ENCODE measurements at regions not wholly inside any gene's neighbourhood (a gene's known extent, or its start where the extent isn't known, plus 50 kb on each side); places are given as distances from the start of the nearest gene placed in this dataset.

DNA sequence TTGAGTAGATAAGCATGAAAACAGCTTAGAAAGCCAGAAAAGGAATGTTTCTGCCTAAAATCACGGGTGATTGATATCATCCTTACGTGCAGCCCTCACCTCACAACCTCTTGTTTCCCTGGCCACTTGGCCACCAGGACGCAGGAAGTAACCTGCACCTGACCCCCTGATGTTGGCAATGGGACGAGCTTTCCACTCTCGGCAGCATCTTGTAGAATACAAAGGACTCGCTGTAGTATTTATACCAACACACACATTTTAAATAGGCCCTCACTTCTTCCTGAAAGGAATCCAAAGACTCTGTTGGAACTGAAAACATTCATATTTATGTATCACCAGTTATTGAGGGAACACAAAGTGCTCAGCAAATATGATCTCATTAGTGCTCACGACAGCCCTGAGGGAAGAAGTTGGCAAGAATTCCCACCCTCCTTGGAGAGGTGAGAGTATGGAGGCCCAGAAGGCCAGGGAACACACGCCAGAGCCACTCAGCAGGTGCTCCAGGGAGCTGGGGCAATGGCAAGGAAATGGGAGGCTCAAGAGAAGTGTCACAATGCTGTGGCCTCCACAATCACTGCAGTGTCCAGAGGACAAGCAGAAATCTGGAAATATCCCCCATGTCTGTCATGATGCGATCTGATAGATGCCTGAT, 103.3 kb upstream of the KIT start:
- WGBS, result 72% methylated on average over 9 of the region's 9 CpGs
- Histone ChIP-seq H3K27me3 (no peaks in the 10 kb centered on the region), H3K4me1 (no peaks in the 10 kb centered on the region), H3K27ac (replicated peaks in 1 of 4) (no peak overlapping the region), H3K36me3 (no peaks in the 10 kb centered on the region), H3K4me3 (no peak overlapping the region), H3K9me3 (no peaks in the 10 kb centered on the region)
- TF ChIP-seq EP300 (IDR thresholded peaks at IDR 0.05) (no peak), POLR2A (IDR thresholded peaks at IDR 0.05; ENCODE audit: low read depth) (no peak), POLR2AphosphoS5 (IDR thresholded peaks at IDR 0.05) (no peak)
- TF ChIP-seq, protein P1, sequence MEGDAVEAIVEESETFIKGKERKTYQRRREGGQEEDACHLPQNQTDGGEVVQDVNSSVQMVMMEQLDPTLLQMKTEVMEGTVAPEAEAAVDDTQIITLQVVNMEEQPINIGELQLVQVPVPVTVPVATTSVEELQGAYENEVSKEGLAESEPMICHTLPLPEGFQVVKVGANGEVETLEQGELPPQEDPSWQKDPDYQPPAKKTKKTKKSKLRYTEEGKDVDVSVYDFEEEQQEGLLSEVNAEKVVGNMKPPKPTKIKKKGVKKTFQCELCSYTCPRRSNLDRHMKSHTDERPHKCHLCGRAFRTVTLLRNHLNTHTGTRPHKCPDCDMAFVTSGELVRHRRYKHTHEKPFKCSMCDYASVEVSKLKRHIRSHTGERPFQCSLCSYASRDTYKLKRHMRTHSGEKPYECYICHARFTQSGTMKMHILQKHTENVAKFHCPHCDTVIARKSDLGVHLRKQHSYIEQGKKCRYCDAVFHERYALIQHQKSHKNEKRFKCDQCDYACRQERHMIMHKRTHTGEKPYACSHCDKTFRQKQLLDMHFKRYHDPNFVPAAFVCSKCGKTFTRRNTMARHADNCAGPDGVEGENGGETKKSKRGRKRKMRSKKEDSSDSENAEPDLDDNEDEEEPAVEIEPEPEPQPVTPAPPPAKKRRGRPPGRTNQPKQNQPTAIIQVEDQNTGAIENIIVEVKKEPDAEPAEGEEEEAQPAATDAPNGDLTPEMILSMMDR (IDR thresholded peaks at IDR 0.05), result no peak
- peak; percentile 45 for DNase-seq (ENCODE audit: extremely low spot score)
- intact Hi-C loops (cut with DNase I), result no loop called here

DNA sequence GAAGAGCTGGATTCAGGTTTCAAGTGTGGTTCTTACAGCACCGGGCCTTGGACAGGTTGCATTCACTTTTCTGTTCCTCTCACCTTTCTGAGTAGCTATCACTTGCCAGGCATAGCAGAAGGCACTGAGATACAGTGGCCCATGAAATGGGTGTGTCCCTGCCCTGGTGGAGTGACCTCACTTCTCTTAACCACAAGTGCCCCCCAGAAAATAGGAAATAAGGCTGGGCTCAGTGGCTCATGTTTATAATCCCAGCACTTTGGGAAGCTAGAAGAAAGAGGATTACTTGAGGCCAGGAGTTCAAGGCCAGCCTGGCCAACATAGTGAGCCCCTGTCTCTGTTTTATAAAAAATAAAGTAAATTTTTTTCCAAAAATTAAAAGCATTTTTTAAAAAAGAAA, 101.7 kb upstream of the KIT start:
- WGBS, result 89% methylated on average over 1 of the region's 1 CpG
- peak; percentile 77 for DNase-seq (ENCODE audit: extremely low spot score)
- Histone ChIP-seq H3K4me1 (no peaks in the 10 kb centered on the region), H3K27ac (replicated peaks in 1 of 4) (no peak overlapping the region), H3K36me3 (no peaks in the 10 kb centered on the region), H3K4me3 (no peak overlapping the region), H3K27me3 (no peaks in the 10 kb centered on the region), H3K9me3 (no peaks in the 10 kb centered on the region)
- intact Hi-C loops (cut with DNase I), result no loop called here
- TF ChIP-seq POLR2AphosphoS5 (IDR thresholded peaks at IDR 0.05) (no peak), POLR2A (IDR thresholded peaks at IDR 0.05; ENCODE audit: low read depth) (no peak), EP300 (IDR thresholded peaks at IDR 0.05) (no peak)
- TF ChIP-seq, protein P1 (IDR thresholded peaks at IDR 0.05), result no peak

DNA sequence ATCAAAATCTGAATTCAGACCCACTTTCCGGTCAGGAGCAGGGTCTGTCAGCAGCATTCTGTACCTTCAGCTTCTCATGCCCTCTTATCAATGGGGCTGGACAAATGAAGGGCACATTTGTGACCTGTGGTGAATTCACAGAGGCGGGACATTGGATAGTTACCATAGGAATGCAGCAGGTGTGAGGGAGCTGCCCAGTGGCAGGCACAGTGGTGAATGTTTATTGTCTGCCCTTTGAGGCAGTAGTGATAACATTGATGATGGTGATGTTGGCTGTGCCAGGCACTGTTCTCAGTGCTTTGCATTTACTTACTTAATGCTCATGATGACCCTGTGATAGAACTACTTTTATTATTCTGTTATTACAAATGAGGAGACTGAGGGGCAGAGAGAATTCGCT, 101.2 kb upstream of the KIT start:
- H3K9me3 ChIP-seq, result no peaks in the 10 kb centered on the region
- H3K4me1 ChIP-seq, result no peaks in the 10 kb centered on the region
- intact Hi-C loops (cut with DNase I), result no loop called here
- H3K27me3 ChIP-seq, result no peaks in the 10 kb centered on the region
- TF ChIP-seq POLR2AphosphoS5 (IDR thresholded peaks at IDR 0.05) (no peak), EP300 (IDR thresholded peaks at IDR 0.05) (no peak), POLR2A (IDR thresholded peaks at IDR 0.05; ENCODE audit: low read depth) (no peak)
- TF ChIP-seq, protein P1 (IDR thresholded peaks at IDR 0.05), result no peak
- no peak for DNase-seq (ENCODE audit: extremely low spot score)
- 91% methylated on average over 3 of the region's 3 CpGs for WGBS
- H3K4me3 ChIP-seq, result no peak overlapping the region
- H3K27ac ChIP-seq (replicated peaks in 1 of 4), result no peak overlapping the region
- no peaks in the 10 kb centered on the region for H3K36me3 ChIP-seq

DNA sequence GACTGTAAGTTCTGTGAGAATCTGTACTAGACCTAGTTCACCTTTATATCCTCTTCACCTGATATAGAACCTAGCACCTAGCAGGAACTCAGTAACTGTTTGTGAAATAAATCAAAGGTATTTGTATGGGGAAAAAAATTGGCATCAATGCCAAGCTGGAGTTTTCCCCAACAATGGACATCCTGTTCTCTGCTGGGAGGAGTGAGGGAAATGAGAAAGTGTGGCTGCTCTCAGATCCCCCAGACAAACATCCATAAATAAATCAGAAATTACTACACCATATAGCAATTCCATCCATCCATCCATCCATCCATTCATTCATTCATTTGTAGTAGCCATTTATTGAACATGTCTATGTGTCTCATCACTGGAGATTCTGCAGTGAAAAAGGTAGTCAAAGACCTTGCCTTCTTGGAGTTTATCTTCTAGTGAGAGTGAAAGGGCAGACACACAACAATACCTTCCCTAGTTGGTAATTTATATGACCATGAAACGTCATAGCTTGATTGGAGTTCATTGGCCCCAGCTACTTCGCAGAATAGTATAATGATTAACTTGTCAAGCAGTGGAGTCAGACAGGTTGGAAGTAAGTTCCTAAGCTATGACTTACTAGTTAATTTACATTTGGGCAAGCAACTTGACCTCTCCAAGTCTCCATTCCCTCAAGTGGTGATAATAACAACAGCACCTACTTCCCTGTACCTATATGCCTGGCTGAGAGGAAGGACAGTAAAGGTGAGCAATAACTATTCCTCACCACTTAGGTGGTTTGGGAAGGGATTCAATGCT, 98.7 kb upstream of the KIT start:
- WGBS, result 94% methylated on average over 2 of the region's 2 CpGs
- DNase-seq (ENCODE audit: extremely low spot score), result peak; percentile 4
- TF ChIP-seq EP300 (IDR thresholded peaks at IDR 0.05), result no peak
- TF ChIP-seq, protein P1 (IDR thresholded peaks at IDR 0.05), result no peak
- no peak for TF ChIP-seq POLR2A (IDR thresholded peaks at IDR 0.05; ENCODE audit: low read depth)
- no peak for TF ChIP-seq POLR2AphosphoS5 (IDR thresholded peaks at IDR 0.05)
- Histone ChIP-seq H3K36me3 (no peaks in the 10 kb centered on the region), H3K4me1 (no peaks in the 10 kb centered on the region), H3K27ac (replicated peaks in 1 of 4) (no peak overlapping the region), H3K4me3 (no peak overlapping the region), H3K27me3 (no peaks in the 10 kb centered on the region), H3K9me3 (no peaks in the 10 kb centered on the region)
- intact Hi-C loops (cut with DNase I), result no loop called here
